Activated CD4-positive, alpha-beta T cell treated with anti-CD3 and anti-CD28 coated beads for 4 hours (primary cell): ENCODE measurements at regions not wholly inside any gene's neighbourhood (a gene's known extent, or its start where the extent isn't known, plus 50 kb on each side); places are given as distances from the start of the nearest gene placed in this dataset.
"Not testable (repeated sequence)": the region's sequence is repeated elsewhere in the genome, so short reads cannot be mapped to it uniquely, and the experiment has no call there.

Experiments
- DNase-seq, 2 donors: peaks; one replicate each; pipeline ENCODE4 v3.0.0-alpha.2; 2020

- no peak for DNase-seq
Observed at GRCh38 chr2:109048163-109048562, 59.1 kb upstream of the EDAR start.

DNA sequence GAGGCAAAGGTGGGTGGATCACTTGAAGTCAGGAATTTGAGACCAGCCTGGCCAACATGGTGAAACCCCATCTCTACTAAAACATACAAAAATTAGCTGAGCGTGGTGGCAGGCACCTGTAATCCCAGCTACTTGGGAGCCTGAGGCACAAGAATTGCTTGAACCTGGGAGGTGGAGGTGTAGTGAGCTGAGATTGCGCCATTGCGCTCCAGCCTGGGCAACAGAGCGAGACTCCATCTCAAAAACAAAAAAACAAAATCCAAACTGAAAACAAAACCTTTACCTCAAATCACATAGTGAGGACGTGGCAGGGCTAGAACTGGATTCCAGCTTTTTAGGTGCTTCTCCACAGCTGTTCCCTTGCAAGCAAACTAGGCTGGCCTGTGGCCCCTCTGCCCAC, 58.5 kb upstream of the EDAR start:
- DNase-seq: not testable (repeated sequence)

DNA sequence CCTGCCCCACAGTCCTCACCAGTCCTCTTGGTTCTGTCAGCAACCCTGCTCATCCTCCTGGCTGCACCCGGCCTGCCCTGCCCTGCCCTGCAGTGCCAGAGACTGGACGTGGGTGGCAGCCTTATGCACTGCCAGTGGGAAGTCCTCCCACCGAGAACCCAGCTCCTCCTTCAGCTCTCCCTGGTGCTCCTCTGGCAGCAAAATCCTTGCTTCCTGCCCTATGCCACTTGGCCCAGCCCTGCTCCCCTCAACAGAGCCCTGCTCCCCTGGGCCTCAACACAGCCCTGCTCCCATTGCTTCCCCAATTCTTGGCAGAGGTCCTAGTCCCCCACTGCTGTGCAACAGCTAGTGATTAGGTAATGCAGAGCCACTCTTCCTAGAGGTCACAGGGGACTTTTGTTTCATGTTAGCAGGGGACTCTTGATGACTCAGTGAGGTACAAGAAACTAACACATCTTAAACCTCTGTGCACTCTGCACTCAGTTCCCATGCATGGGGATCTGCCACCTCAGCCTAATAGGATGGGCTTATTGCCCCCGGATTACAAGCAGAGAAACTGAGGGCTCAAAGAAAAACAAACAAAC, 58.0 kb upstream of the EDAR start:
- DNase-seq: no peak

DNA sequence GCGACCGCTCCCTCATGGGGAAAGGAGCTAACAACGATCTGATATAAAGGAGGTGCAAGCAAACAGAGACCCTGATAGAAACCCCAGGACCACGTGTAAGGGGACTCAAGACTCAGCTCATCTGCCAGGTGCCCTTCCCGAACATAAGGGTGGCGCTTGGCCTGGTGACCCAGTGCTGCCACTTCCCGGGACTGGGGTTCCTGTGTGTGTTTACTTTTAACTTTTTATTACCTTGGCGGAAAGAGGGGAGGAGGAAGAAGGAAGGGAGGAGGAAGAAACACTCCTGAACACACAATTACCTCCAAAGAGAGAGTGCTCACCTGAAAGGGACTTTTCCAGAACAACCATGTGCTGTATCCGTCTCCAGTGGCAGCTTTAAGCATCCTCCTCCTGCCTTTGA, 56.5 kb upstream of the EDAR start:
- no peak for DNase-seq

DNA sequence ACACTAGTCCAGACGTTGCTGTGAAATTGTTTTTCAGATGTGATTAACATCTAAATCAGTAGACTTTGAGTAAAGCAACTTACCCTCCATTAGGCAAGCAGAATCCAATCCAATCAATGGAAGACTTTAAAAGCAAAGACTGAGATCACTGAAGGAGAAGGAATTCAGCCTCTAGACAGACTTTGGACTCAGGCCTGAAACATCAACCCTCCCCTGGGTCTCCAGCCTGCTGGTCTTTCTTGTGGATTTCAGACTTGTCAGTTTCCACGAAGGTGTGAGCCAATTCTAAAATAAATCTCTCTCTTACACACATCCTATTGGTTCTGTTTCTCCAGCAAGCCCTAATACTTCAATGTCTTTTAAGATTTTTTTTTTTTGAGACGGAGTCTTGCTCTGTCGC, 50.0 kb upstream of the EDAR start:
- no peak for DNase-seq
